AG04450 (cell line): ENCODE measurements at regions not wholly inside any gene's neighbourhood (a gene's known extent, or its start where the extent isn't known, plus 50 kb on each side); places are given as distances from the start of the nearest gene placed in this dataset.

Source experiments
- CTCF ChIA-PET: fragments of 300-600, 350-600 bp; formaldehyde crosslinking; extraction: SDS; loops from one replicate; lab custom pipeline; 2022; ENCODE audit warnings: antibody characterized with exemption, inconsistent platforms; lab: Charles Lee
- POLR2A ChIA-PET: fragments of 350-600 bp; formaldehyde crosslinking; extraction: SDS; loops from one replicate; lab custom pipeline; 2021; ENCODE audit warnings: antibody characterized with exemption, inconsistent platforms; lab: Yijun Ruan, JAX
- DNase-seq: peaks from one replicate; pipeline ENCODE4 v3.0.0-alpha.2; 2011; ENCODE audit warnings: low read depth, low spot score
- H3K27ac ChIP-seq: one replicate; pipeline ENCODE4 v1.5.1; 2012; ENCODE audit warnings: low read depth, low read length, control low read depth
- H3K27me3 ChIP-seq: one replicate; pipeline ENCODE4 v1.6.0; 2012; ENCODE audit warnings: low read length; ENCODE audit not compliant: control insufficient read depth, insufficient read depth
- H3K4me3 ChIP-seq: 2 replicates; pipeline ENCODE4 v1.5.1; 2011; ENCODE audit warnings: mild to moderate bottlenecking, low read depth, low read length, control low read depth
- H3K9me3 ChIP-seq: 2 replicates; pipeline ENCODE4 v1.5.1; 2012; ENCODE audit warnings: low read length; ENCODE audit not compliant: control insufficient read depth, insufficient read depth
- TF ChIP-seq, protein P1 (sequence below): IDR thresholded peaks from 2 replicates; pipeline ENCODE4 v1.5.1; 2011; ENCODE audit warnings: low read depth, low read length, control low read depth, inconsistent platforms

DNA sequence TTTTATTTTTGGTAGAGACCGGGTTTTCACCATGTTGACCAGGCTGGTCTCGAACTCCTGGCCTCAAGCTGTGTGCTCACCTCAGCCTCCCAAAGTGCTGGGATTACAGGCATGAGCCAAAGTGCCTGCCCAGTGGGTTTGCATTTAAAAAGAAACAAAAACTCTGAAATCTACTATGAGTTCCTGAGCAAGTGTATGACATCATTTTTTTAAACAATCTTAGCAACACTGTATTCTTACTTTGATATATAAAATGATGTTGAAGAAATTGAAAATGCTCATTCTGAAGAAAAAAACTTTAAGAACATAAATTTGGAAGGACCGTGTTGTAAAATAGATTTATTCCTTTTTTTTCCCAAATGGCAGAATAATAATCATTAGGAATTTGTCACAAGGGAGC is 1199.7 kb downstream of the DIAPH3 start:
- H3K27ac ChIP-seq: no peak overlapping the region
- ChIA-PET POLR2A (no interaction called here), CTCF (no interaction called here)
- no peak overlapping the region for H3K4me3 ChIP-seq
- TF ChIP-seq, protein P1, sequence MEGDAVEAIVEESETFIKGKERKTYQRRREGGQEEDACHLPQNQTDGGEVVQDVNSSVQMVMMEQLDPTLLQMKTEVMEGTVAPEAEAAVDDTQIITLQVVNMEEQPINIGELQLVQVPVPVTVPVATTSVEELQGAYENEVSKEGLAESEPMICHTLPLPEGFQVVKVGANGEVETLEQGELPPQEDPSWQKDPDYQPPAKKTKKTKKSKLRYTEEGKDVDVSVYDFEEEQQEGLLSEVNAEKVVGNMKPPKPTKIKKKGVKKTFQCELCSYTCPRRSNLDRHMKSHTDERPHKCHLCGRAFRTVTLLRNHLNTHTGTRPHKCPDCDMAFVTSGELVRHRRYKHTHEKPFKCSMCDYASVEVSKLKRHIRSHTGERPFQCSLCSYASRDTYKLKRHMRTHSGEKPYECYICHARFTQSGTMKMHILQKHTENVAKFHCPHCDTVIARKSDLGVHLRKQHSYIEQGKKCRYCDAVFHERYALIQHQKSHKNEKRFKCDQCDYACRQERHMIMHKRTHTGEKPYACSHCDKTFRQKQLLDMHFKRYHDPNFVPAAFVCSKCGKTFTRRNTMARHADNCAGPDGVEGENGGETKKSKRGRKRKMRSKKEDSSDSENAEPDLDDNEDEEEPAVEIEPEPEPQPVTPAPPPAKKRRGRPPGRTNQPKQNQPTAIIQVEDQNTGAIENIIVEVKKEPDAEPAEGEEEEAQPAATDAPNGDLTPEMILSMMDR: no peak
- no peaks in the 10 kb centered on the region for H3K9me3 ChIP-seq
- no peak for DNase-seq
- H3K27me3 ChIP-seq: no peaks in the 10 kb centered on the region

DNA sequence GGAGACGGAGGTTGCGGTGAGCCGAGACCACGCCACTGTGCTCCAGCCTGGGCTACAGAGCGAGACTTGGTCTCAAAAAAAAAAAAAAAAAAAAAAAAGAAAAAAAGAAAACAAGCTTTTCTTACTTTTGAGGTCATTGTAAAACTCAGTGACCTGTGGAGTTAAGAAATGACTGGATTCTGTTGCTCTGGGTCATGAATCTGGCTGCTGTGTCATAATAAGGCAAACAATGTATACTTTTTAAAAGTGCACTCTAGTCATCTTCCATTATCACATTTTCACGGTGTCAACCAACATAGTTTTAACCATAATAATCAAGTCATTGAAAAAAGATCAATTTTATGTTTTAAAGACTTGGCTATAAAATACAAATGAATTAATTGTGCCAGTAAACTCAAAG is 1186.6 kb downstream of the DIAPH3 start:
- H3K9me3 ChIP-seq: no peaks in the 10 kb centered on the region
- POLR2A ChIA-PET: no interaction called here
- CTCF ChIA-PET: no interaction called here
- H3K27me3 ChIP-seq: no peaks in the 10 kb centered on the region
- TF ChIP-seq, protein P1: no peak
- no peak overlapping the region for H3K4me3 ChIP-seq
- no peak for DNase-seq
- H3K27ac ChIP-seq: no peak overlapping the region

- no peak for DNase-seq
- TF ChIP-seq, protein P1: no peak
- ChIA-PET POLR2A (no interaction called here), CTCF (interaction anchor here (0.7 kb wide), 1 partner anchor 1350 kb away, joined by 3 read pairs; no protein-coding TSS in a partner anchor)
- Histone ChIP-seq H3K4me3 (no peak overlapping the region), H3K27ac (no peak overlapping the region), H3K27me3 (no peaks in the 10 kb centered on the region), H3K9me3 (no peaks in the 10 kb centered on the region)
Measured at GRCh38 chr13:58978331-58978730, 1185.4 kb downstream of the DIAPH3 start.

GRCh38 chr13:58979851-58980250 is 1183.9 kb downstream of the DIAPH3 start:
- Histone ChIP-seq H3K4me3 (no peak overlapping the region), H3K9me3 (no peaks in the 10 kb centered on the region), H3K27me3 (no peaks in the 10 kb centered on the region), H3K27ac (no peak overlapping the region)
- CTCF ChIA-PET: interaction anchor here (0.8 kb wide), 1 partner anchor 283 kb away, joined by 3 read pairs; no protein-coding TSS in a partner anchor
- TF ChIP-seq, protein P1: no peak
- DNase-seq: no peak
- POLR2A ChIA-PET: no interaction called here

DNA sequence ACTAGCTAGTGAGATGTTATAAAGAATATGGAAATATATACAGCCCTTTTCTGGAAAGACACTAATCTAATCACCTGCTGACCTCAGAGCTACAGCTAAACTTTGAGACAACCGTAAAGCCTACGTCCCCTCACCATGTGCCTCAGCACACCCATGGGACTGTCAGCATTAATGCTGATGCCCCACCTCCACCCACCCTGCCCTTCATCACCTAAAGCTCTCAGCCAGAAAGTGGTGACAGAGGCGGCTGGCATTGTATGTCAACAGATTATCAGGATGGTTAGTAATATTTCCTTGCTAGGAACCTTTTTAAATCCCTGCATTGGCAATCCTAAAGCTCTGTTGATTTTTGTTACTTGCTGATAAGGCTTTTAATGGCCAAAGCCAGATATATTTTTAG is 1177.9 kb downstream of the DIAPH3 start:
- no peaks in the 10 kb centered on the region for H3K27me3 ChIP-seq
- TF ChIP-seq, protein P1: no peak
- ChIA-PET POLR2A (no interaction called here), CTCF (no interaction called here)
- H3K4me3 ChIP-seq: no peak overlapping the region
- H3K9me3 ChIP-seq: no peaks in the 10 kb centered on the region
- H3K27ac ChIP-seq: no peak overlapping the region
- no peak for DNase-seq
